A549 (cell line): ENCODE measurements at regions not wholly inside any gene's neighbourhood (a gene's known extent, or its start where the extent isn't known, plus 50 kb on each side); places are given as distances from the start of the nearest gene placed in this dataset.

Experiments used
- HOXA7 ChIP-seq: fragments of 250-450 bp; sonication (Bioruptor Pico); IDR thresholded peaks from 2 replicates; pipeline ENCODE4 v1.5.0; 2020; ENCODE audit warnings: mild to moderate bottlenecking, moderate library complexity
- HOXB13 ChIP-seq: fragments of 250-450 bp; sonication (Bioruptor Pico); IDR thresholded peaks from 2 replicates; pipeline ENCODE4 v1.5.0; 2020; ENCODE audit warnings: low read depth, mild to moderate bottlenecking, moderate library complexity
- POLR2A ChIP-seq: IDR thresholded peaks from 2 replicates; pipeline ENCODE4 v1.6.1; 2012; ENCODE audit warnings: mild to moderate bottlenecking, low read length

- TF ChIP-seq HOXB13 (CRISPR knock-in tag): no peak
- TF ChIP-seq HOXA7 (CRISPR knock-in tag): no peak
- TF ChIP-seq POLR2A: no peak
Observed at GRCh38 chr3:29144361-29144760, 136.5 kb upstream of the RBMS3 start.
